ENCODE measurements at regions not wholly inside any gene's neighbourhood (a gene's known extent, or its start where the extent isn't known, plus 50 kb on each side); places are given as distances from the start of the nearest gene placed in this dataset.

DNA sequence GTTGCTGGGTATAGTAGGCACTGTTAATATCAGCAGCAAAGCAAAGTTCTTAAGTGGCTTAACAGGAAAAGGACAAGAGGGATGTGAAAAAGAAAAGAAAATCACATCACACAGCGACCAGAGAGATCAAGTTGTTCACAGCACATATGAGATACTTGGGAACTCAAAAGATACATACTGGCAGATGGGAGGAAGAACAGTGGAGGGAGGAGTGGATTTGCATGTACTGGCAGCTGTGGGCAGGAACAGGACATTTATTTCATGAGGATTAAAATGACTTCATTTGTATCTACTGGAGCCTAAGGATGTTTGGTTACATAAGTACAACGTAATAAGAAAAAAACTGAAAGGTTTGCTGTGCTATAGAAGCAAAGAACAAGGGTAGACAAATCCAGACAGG, 136.5 kb upstream of the IFNG-AS1 start:
- TF ChIP-seq, protein P1, sequence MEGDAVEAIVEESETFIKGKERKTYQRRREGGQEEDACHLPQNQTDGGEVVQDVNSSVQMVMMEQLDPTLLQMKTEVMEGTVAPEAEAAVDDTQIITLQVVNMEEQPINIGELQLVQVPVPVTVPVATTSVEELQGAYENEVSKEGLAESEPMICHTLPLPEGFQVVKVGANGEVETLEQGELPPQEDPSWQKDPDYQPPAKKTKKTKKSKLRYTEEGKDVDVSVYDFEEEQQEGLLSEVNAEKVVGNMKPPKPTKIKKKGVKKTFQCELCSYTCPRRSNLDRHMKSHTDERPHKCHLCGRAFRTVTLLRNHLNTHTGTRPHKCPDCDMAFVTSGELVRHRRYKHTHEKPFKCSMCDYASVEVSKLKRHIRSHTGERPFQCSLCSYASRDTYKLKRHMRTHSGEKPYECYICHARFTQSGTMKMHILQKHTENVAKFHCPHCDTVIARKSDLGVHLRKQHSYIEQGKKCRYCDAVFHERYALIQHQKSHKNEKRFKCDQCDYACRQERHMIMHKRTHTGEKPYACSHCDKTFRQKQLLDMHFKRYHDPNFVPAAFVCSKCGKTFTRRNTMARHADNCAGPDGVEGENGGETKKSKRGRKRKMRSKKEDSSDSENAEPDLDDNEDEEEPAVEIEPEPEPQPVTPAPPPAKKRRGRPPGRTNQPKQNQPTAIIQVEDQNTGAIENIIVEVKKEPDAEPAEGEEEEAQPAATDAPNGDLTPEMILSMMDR (IDR thresholded peaks at IDR 0.05), result no peak
- TF ChIP-seq POLR2A (IDR thresholded peaks at IDR 0.05) (no peak), EP300 (IDR thresholded peaks at IDR 0.05) (no peak)

All from ovary (tissue), 3 donors.